ENCODE measurements at regions not wholly inside any gene's neighbourhood (a gene's known extent, or its start where the extent isn't known, plus 50 kb on each side); places are given as distances from the start of the nearest gene placed in this dataset.

- TF ChIP-seq CTCF (IDR thresholded peaks at IDR 0.05; ENCODE audit: low read depth, low read length, missing control alignments), result no peak
- no peak for DNase-seq (ENCODE audit: low read depth)
- no peak overlapping the region for H3K4me3 ChIP-seq (ENCODE audit: low read depth, low read length)
These were observed 549.0 kb downstream of the MAT2B start for GRCh38 chr5:164054461-164054860.

GRCh38 chr5:164057121-164057520 lies 551.7 kb downstream of the MAT2B start:
- no peak overlapping the region for H3K4me3 ChIP-seq (ENCODE audit: low read depth, low read length)
- no peak for TF ChIP-seq CTCF (IDR thresholded peaks at IDR 0.05; ENCODE audit: low read depth, low read length, missing control alignments)
- no peak for DNase-seq (ENCODE audit: low read depth)

- no peak for DNase-seq (ENCODE audit: low read depth)
- TF ChIP-seq CTCF (IDR thresholded peaks at IDR 0.05; ENCODE audit: low read depth, low read length, missing control alignments), result no peak
- H3K4me3 ChIP-seq (ENCODE audit: low read depth, low read length), result no peak overlapping the region
These were observed 553.2 kb downstream of the MAT2B start for GRCh38 chr5:164058621-164059020.

- no peak for TF ChIP-seq CTCF (IDR thresholded peaks at IDR 0.05; ENCODE audit: low read depth, low read length, missing control alignments)
- no peak for DNase-seq (ENCODE audit: low read depth)
- no peak overlapping the region for H3K4me3 ChIP-seq (ENCODE audit: low read depth, low read length)
These were observed 554.1 kb downstream of the MAT2B start for GRCh38 chr5:164059471-164059870.

- no peak for TF ChIP-seq CTCF (IDR thresholded peaks at IDR 0.05; ENCODE audit: low read depth, low read length, missing control alignments)
- H3K4me3 ChIP-seq (ENCODE audit: low read depth, low read length), result no peak overlapping the region
- no peak for DNase-seq (ENCODE audit: low read depth)
These were observed 555.5 kb downstream of the MAT2B start for GRCh38 chr5:164060786-164061355.

GRCh38 chr5:164062304-164062703 lies 556.9 kb downstream of the MAT2B start:
- no peak for DNase-seq (ENCODE audit: low read depth)
- TF ChIP-seq CTCF (IDR thresholded peaks at IDR 0.05; ENCODE audit: low read depth, low read length, missing control alignments), result no peak
- H3K4me3 ChIP-seq (ENCODE audit: low read depth, low read length), result no peak overlapping the region

- TF ChIP-seq CTCF (IDR thresholded peaks at IDR 0.05; ENCODE audit: low read depth, low read length, missing control alignments), result no peak
- no peak overlapping the region for H3K4me3 ChIP-seq (ENCODE audit: low read depth, low read length)
These were observed 559.8 kb downstream of the MAT2B start for GRCh38 chr5:164065266-164065665.

More at GRCh38 chr5:164065266-164065665, 559.8 kb downstream of the MAT2B start:
- no peak for DNase-seq (ENCODE audit: low read depth)

Measured in GM12864 (cell line).